ENCODE measurements at regions not wholly inside any gene's neighbourhood (a gene's known extent, or its start where the extent isn't known, plus 50 kb on each side); places are given as distances from the start of the nearest gene placed in this dataset.

- peaks cover 8 to 20% of the 10 kb centered on the region in 2 experiments for H3K9me3 ChIP-seq (ENCODE audit: control insufficient read depth in 1 of 2, insufficient read depth in 1 of 2, low read length in 2 of 2)
- no peaks in the 10 kb centered on the region for H3K4me1 ChIP-seq (ENCODE audit: insufficient read depth, low read length)
- Mint-ChIP-seq H3K27ac (no peak overlapping the region), H3K4me3 (no peak overlapping the region), H3K36me3 (ENCODE audit: low read depth) (no peaks in the 10 kb centered on the region), H3K27me3 (no peaks in the 10 kb centered on the region), H3K9me3 (peaks cover 2% of the 10 kb centered on the region), H3K4me1 (ENCODE audit: low read depth) (no peaks in the 10 kb centered on the region)
- no peaks in the 10 kb centered on the region for H3K27me3 ChIP-seq (ENCODE audit: control insufficient read depth in 1 of 2, insufficient read depth in 2 of 2, low read length in 2 of 2)
- intact Hi-C loops (cut with DNase I, micrococcal nuclease), result no loop called here
- no peak for DNase-seq
- ChIA-PET CTCF (no interaction called here), POLR2A (no interaction called here)
- TF ChIP-seq, protein P1, sequence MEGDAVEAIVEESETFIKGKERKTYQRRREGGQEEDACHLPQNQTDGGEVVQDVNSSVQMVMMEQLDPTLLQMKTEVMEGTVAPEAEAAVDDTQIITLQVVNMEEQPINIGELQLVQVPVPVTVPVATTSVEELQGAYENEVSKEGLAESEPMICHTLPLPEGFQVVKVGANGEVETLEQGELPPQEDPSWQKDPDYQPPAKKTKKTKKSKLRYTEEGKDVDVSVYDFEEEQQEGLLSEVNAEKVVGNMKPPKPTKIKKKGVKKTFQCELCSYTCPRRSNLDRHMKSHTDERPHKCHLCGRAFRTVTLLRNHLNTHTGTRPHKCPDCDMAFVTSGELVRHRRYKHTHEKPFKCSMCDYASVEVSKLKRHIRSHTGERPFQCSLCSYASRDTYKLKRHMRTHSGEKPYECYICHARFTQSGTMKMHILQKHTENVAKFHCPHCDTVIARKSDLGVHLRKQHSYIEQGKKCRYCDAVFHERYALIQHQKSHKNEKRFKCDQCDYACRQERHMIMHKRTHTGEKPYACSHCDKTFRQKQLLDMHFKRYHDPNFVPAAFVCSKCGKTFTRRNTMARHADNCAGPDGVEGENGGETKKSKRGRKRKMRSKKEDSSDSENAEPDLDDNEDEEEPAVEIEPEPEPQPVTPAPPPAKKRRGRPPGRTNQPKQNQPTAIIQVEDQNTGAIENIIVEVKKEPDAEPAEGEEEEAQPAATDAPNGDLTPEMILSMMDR (IDR thresholded peaks at IDR 0.05), result no peak
- ATAC-seq (ENCODE audit: poor library complexity), result no peak
- H3K4me3 ChIP-seq (ENCODE audit: low read length), result no peak overlapping the region
- H3K27ac ChIP-seq (ENCODE audit: low read depth in 1 of 2, low read length in 2 of 2), result no peak overlapping the region
- H3K36me3 ChIP-seq (ENCODE audit: insufficient read depth, low read length), result no peaks in the 10 kb centered on the region
Observed at GRCh38 chr4:133584714-133585113, 435.6 kb downstream of the PCDH10 start.

DNA sequence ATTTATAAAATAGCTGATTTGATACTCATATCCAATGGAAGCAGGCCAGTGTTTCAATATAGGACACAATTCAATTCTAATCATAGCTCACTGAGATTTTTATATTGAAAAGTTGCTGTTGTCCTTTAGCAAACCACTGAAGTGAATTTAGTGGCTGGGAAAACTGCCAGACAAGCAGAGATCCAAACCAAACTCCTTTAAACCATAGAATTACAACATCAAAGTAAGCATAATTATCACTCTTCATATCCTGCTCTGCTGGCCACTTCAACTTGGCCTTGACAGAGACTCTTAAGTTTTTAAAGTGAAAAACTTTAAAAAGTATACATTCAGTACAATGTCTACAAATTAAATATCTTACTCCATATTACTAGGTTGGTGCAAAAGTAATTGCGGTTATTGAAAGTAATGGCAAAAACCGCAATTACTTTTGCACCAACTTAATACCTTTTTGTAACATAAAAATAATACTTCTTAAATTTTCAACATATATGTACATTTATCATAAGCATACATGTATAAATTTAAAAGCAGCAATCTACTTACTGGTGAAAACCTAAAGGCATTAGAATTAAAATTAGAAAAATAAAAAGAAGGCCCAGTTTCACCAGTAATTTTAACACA lies 433.0 kb downstream of the PCDH10 start:
- ChIA-PET CTCF (no interaction called here), POLR2A (no interaction called here)
- Histone ChIP-seq H3K36me3 (ENCODE audit: insufficient read depth, low read length) (no peaks in the 10 kb centered on the region), H3K27me3 (ENCODE audit: control insufficient read depth in 1 of 2, insufficient read depth in 2 of 2, low read length in 2 of 2) (no peaks in the 10 kb centered on the region), H3K27ac (ENCODE audit: low read depth in 1 of 2, low read length in 2 of 2) (no peak overlapping the region), H3K4me1 (ENCODE audit: insufficient read depth, low read length) (no peaks in the 10 kb centered on the region), H3K9me3 (ENCODE audit: control insufficient read depth in 1 of 2, insufficient read depth in 1 of 2, low read length in 2 of 2) (peaks cover 0 to 20% of the 10 kb centered on the region in 2 experiments), H3K4me3 (ENCODE audit: low read length) (no peak overlapping the region)
- Mint-ChIP-seq H3K36me3 (ENCODE audit: low read depth) (no peaks in the 10 kb centered on the region), H3K4me3 (no peak overlapping the region), H3K4me1 (ENCODE audit: low read depth) (no peaks in the 10 kb centered on the region), H3K27ac (no peak overlapping the region), H3K9me3 (peaks cover 2% of the 10 kb centered on the region), H3K27me3 (no peaks in the 10 kb centered on the region)
- no peak for DNase-seq
- ATAC-seq (ENCODE audit: poor library complexity), result no peak
- intact Hi-C loops (cut with DNase I, micrococcal nuclease), result no loop called here
- TF ChIP-seq, protein P1 (IDR thresholded peaks at IDR 0.05), result no peak

DNA sequence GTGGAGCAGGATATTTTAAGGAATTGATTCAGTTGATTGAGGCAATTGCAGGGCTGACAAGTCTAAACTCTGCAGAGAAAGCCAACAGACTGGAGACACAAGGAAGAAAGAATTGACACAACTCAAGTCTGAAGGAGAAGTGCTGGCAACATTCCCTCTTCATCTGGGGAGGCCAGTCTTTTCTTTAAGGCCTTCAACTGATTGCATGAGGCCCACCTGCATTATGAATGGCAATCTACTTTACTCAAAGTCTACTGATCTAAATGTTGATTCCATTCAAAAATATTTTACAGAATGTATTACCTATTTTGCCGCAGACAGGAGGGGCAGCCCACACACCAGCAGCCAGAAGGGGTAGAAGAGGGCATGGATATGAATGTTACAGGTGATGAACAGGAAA lies 425.2 kb downstream of the PCDH10 start:
- no peaks in the 10 kb centered on the region for H3K36me3 Mint-ChIP-seq (ENCODE audit: low read depth)
- H3K27ac ChIP-seq (ENCODE audit: low read depth in 1 of 2, low read length in 2 of 2), result no peak overlapping the region
- no peaks in the 10 kb centered on the region for H3K4me1 Mint-ChIP-seq (ENCODE audit: low read depth)
- H3K4me3 ChIP-seq (ENCODE audit: low read length), result no peak overlapping the region
- TF ChIP-seq, protein P1 (IDR thresholded peaks at IDR 0.05), result no peak
- intact Hi-C loops (cut with DNase I, micrococcal nuclease), result no loop called here
- H3K9me3 ChIP-seq (ENCODE audit: control insufficient read depth in 1 of 2, insufficient read depth in 1 of 2, low read length in 2 of 2), result peaks cover 0 to 3% of the 10 kb centered on the region in 2 experiments
- H3K9me3 Mint-ChIP-seq, result peaks cover 8% of the 10 kb centered on the region
- no peak overlapping the region for H3K4me3 Mint-ChIP-seq
- no peaks in the 10 kb centered on the region for H3K27me3 Mint-ChIP-seq
- DNase-seq (no peak), ATAC-seq (ENCODE audit: poor library complexity) (no peak)
- H3K36me3 ChIP-seq (ENCODE audit: insufficient read depth, low read length), result no peaks in the 10 kb centered on the region
- CTCF ChIA-PET, result no interaction called here
- H3K27me3 ChIP-seq (ENCODE audit: control insufficient read depth in 1 of 2, insufficient read depth in 2 of 2, low read length in 2 of 2), result no peaks in the 10 kb centered on the region
- no peaks in the 10 kb centered on the region for H3K4me1 ChIP-seq (ENCODE audit: insufficient read depth, low read length)
- H3K27ac Mint-ChIP-seq, result no peak overlapping the region
- POLR2A ChIA-PET, result no interaction called here
